Posterior vena cava (tissue), 2 donors: ENCODE measurements at regions not wholly inside any gene's neighbourhood (a gene's known extent, or its start where the extent isn't known, plus 50 kb on each side); places are given as distances from the start of the nearest gene placed in this dataset.

Experiments used
- DNase-seq: peaks from one replicate; pipeline ENCODE4 v3.0.0-alpha.2; 2020; ENCODE audit warnings: low spot score
- intact Hi-C, 2 donors: fragments of 100-400 bp; cut with DNase I; formaldehyde crosslinking; loops; one replicate each; pipeline versions ENCODE4 v1.14.1 to v1.14.2; 2022 to 2023
- donor health status: DM: yes; HTN: yes; CAD: no.
- donor health status: DM: yes; HTN: yes; CAD: no.

DNA sequence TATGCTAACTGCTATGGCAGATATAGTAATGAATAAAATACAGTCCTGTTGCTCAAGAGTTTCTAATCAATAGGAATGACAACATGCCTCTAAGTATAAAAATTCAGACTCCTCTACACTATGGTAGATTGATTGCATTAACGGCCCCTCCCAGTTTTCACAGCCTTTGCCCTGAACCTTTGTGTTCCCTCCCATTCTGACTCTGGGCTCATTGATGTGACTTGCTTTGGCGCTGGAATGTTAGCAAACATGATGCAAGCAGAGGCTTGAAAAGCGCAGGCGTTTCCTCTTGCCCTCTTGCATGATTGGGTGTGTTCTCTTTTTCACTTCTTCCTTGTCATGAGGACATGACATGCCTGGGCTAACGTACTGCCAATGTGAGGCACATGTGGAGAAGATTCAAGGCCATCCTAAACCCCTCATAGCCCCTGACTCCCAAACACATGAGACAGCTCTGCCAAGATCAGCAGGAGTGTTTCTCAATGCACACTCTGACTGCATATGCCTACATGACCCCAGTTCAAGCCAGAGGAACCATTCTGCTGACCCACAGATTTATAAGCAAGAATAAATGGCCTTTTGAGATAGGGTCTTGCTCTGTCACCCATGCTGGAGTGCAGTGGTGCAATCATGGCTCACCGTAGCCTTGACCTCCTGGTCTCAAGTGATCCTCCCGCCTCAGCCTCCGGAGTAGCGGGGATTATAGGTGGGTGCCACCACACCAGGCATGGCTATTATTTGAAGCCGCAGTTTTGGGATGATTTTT, 49.7 kb upstream of the CD28 start:
- intact Hi-C loops, result no loop called here
- peak; percentile 82 for DNase-seq
